GM12878 (cell line): ENCODE measurements at regions not wholly inside any gene's neighbourhood (a gene's known extent, or its start where the extent isn't known, plus 50 kb on each side); places are given as distances from the start of the nearest gene placed in this dataset.

ENCODE experiments used
- ATAC-seq: fragments of 200-7000 bp; cut with Tn5 transposase; 3 replicates; pipeline ENCODE4 v1.9.1; 2020; ENCODE audit warnings: mild to moderate bottlenecking, moderate library complexity
- BruUV-seq: library from RNA; stranded (reverse); fragments of 400-500 nt; replicated peaks from 2 replicates; lab custom pipeline; 2021; lab: Mats Ljungman, UMichigan
- CTCF ChIA-PET: fragments of 300-600 bp; sonication (Branson Sonifier 250); formaldehyde crosslinking; extraction: SDS; loops from one replicate; lab custom pipeline; 2021; ENCODE audit warnings: inconsistent platforms; lab: Yijun Ruan, JAX
- POLR2A ChIA-PET: fragments of 350-600 bp; formaldehyde crosslinking; extraction: SDS; loops from one replicate; lab custom pipeline; 2021; ENCODE audit warnings: inconsistent platforms; lab: Charles Lee
- RAD21 ChIA-PET: fragments of 300-600 bp; sonication (Branson Sonifier 250); formaldehyde crosslinking; loops from one replicate; lab custom pipeline; 2023; ENCODE audit warnings: antibody characterized with exemption; ENCODE audit not compliant: unreplicated experiment; lab: Charles Lee
- SMC1A ChIA-PET: fragments of 300-600 bp; sonication (Branson Sonifier 250); formaldehyde crosslinking; loops from one replicate; lab custom pipeline; 2023; ENCODE audit not compliant: unreplicated experiment, uncharacterized antibody; lab: Charles Lee
- DNase-seq: peaks from one replicate; pipeline ENCODE4 v3.0.0-alpha.2; 2011; ENCODE audit warnings: low read depth, low spot score
- FAIRE-seq: peaks from 3 replicates; lab custom pipeline; 2011; peaks lifted over from hg19 to GRCh38; lab: Jason Lieb, UNC
- H2AFZ ChIP-seq: 2 replicates; pipeline ENCODE4 v1.6.0; 2011; ENCODE audit warnings: low read depth, low read length, control low read depth; ENCODE audit not compliant: control insufficient read depth
- H3K27ac ChIP-seq: 2 replicates; pipeline ENCODE4 v1.5.1; 2011; ENCODE audit warnings: control low read depth; ENCODE audit not compliant: control insufficient read depth, insufficient read depth
- H3K27me3 ChIP-seq, 2 experiments: replicated peaks in 1 of 2; 2 replicates each; pipeline versions ENCODE4 v1.6.0 to v1.6.1; 2011; ENCODE audit warnings: low read length in 1 of 2; ENCODE audit not compliant: control insufficient read depth in 2 of 2, insufficient read depth in 2 of 2
- H3K36me3 ChIP-seq, 2 experiments: 2 replicates each; pipeline ENCODE4 v1.5.1; 2011; ENCODE audit warnings: low read length in 1 of 2; ENCODE audit not compliant: control insufficient read depth in 2 of 2, insufficient read depth in 2 of 2
- H3K4me1 ChIP-seq: 2 replicates; pipeline ENCODE4 v1.6.1; 2011; ENCODE audit warnings: mild to moderate bottlenecking, low read length, moderate library complexity, mixed read lengths; ENCODE audit not compliant: control insufficient read depth, insufficient read depth
- H3K4me2 ChIP-seq: 2 replicates; pipeline ENCODE4 v1.6.0; 2011; ENCODE audit warnings: control low read depth; ENCODE audit not compliant: control insufficient read depth, insufficient read depth
- H3K4me3 ChIP-seq: fragments of 200-600 bp; sonication (generic); 2 replicates; pipeline ENCODE4 v1.5.1; 2016
- H3K79me2 ChIP-seq: 2 replicates; pipeline ENCODE4 v1.6.0; 2011; ENCODE audit warnings: low read length; ENCODE audit not compliant: control insufficient read depth, insufficient read depth
- H3K9ac ChIP-seq: 2 replicates; pipeline ENCODE4 v1.8.0; 2011; ENCODE audit warnings: low read length, control low read depth, mixed read lengths; ENCODE audit not compliant: control insufficient read depth, insufficient read depth
- H3K9me3 ChIP-seq: replicated peaks from 3 replicates; pipeline ENCODE4 v1.5.1; 2011; ENCODE audit warnings: mild to moderate bottlenecking, low read length; ENCODE audit not compliant: control insufficient read depth, insufficient read depth
- H4K20me1 ChIP-seq: 2 replicates; pipeline ENCODE4 v1.6.0; 2011; ENCODE audit not compliant: control insufficient read depth, insufficient read depth
- MTA2 ChIP-seq: fragments of 450-650 bp; IDR thresholded peaks from 2 replicates; pipeline ENCODE4 v1.6.1; 2016; ENCODE audit warnings: low read depth, mild to moderate bottlenecking, moderate library complexity
- MXI1 ChIP-seq: fragments of 150-350 bp; IDR thresholded peaks from 2 replicates; pipeline ENCODE4 v1.6.1; 2011; ENCODE audit warnings: low read depth, mild to moderate bottlenecking, inconsistent platforms, low read length, improper control_type of control experiment
- MYB ChIP-seq: fragments of 150-350 bp; IDR thresholded peaks from 2 replicates; pipeline ENCODE4 v1.6.1; 2014; ENCODE audit warnings: mild to moderate bottlenecking, low read depth, low read length, borderline replicate concordance
- NFYB ChIP-seq: IDR thresholded peaks from 2 replicates; pipeline ENCODE4 v1.6.1; 2011; ENCODE audit warnings: low read depth, mild to moderate bottlenecking, low read length, improper control_type of control experiment, moderate library complexity; ENCODE audit not compliant: insufficient read depth
- RUNX3 ChIP-seq: IDR thresholded peaks from 2 replicates; pipeline ENCODE4 v1.6.1; 2012; ENCODE audit warnings: low read length, inconsistent platforms
- SMARCA5 ChIP-seq: fragments of 450-650 bp; IDR thresholded peaks from 2 replicates; pipeline ENCODE4 v1.6.1; 2017; ENCODE audit warnings: mild to moderate bottlenecking
- SP1 ChIP-seq: IDR thresholded peaks from one replicate; pipeline ENCODE4 v1.6.1; 2011; ENCODE audit warnings: low read depth, low read length
- ZNF217 ChIP-seq: fragments of 450-650 bp; IDR thresholded peaks from 2 replicates; pipeline ENCODE4 v1.6.1; 2017; ENCODE audit warnings: antibody characterized with exemption, mild to moderate bottlenecking
- WGBS: methylation state at CpG from one replicate; pipeline ENCODE4 v1.1.6; 2016; ENCODE audit warnings: low lambda C conversion rate; ENCODE audit not compliant: insufficient replicate concordance, insufficient coverage; ENCODE audit errors: missing lambda C conversion rate; 5-methylcytosine and 5-hydroxymethylcytosine counted together
- in situ Hi-C: fragments of 300-500 bp; cut with MboI; formaldehyde crosslinking; loops from 9 replicates; pipeline ENCODE4 v1.14.3; 2018; ENCODE audit warnings: mixed read lengths
- intact Hi-C: fragments of 100-400 bp; cut with micrococcal nuclease; formaldehyde crosslinking; loops from one replicate; pipeline ENCODE4 v1.14.2; 2022; ENCODE audit not compliant: unreplicated experiment
- TF ChIP-seq, protein P1 (sequence below), 3 experiments: IDR thresholded peaks in 2 of 3; conservative IDR thresholded peaks in 1 of 3; 2 replicates each; pipeline ENCODE4 v1.5.1; 2011; ENCODE audit warnings: low read depth in 3 of 3, low read length in 3 of 3, mild to moderate bottlenecking in 3 of 3, control low read depth in 2 of 3, moderate library complexity in 2 of 3, inconsistent platforms in 1 of 3, mixed read lengths in 1 of 3; ENCODE audit not compliant: control insufficient read depth in 2 of 3, insufficient read depth in 1 of 3; ENCODE audit errors: extremely low read depth in 1 of 3
- TF ChIP-seq, protein P2 (sequence below): IDR thresholded peaks from 2 replicates; pipeline ENCODE4 v1.6.1; 2012; ENCODE audit warnings: low read length, inconsistent platforms
- TF ChIP-seq, protein P3 (sequence below): fragments of 450-650 bp; IDR thresholded peaks from 2 replicates; pipeline ENCODE4 v1.6.1; 2017; ENCODE audit warnings: mild to moderate bottlenecking, low read depth, inconsistent platforms; ENCODE audit not compliant: poor library complexity, severe bottlenecking
- TF ChIP-seq, protein P4 (sequence below): IDR thresholded peaks from 2 replicates; pipeline ENCODE4 v1.6.1; 2012; ENCODE audit warnings: improper control_type of control experiment, low read depth, low read length; ENCODE audit not compliant: insufficient replicate concordance

DNA sequence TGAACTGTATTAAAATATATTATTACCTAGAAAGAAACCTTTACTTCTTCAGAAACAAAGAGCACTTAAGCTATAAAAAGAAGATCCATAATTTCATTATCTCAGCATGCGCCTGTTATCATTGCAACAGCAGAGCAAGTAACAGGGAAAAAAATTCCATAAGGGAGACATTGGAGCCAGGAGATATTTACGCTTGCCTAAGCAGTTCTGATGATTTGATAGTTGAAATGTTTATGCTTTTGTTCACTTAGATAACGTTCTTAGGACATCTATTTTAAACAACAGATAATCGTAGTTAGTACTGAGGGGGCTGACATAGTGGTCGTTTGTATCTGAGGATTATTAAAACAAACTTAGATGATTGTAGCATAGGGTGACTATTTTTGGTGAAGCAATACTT, 252.5 kb downstream of the NNT start:
- H3K4me1 ChIP-seq: no peaks in the 10 kb centered on the region
- no peak for ATAC-seq
- WGBS: 20% methylated on average over 5 of the region's 5 CpGs
- H3K4me3 ChIP-seq: no peak overlapping the region
- H3K4me2 ChIP-seq: no peak overlapping the region
- H3K27ac ChIP-seq: no peak overlapping the region
- ChIA-PET SMC1A (interaction anchor here (0.6 to 0.9 kb wide), 2 partner anchors 15 to 927 kb away, joined by 3 read pairs; no protein-coding TSS in a partner anchor), POLR2A (no interaction called here), CTCF (no interaction called here), RAD21 (no interaction called here)
- BruUV-seq: no TSS peak
- DNase-seq: no peak
- in situ Hi-C loops: no loop called here
- H3K27me3 ChIP-seq: no peaks in the 10 kb centered on the region
- H3K36me3 ChIP-seq: no peaks in the 10 kb centered on the region
- FAIRE-seq: no peak
- no peaks in the 10 kb centered on the region for H3K9me3 ChIP-seq
- no peak overlapping the region for H3K9ac ChIP-seq
- intact Hi-C loops: no loop called here
- H3K79me2 ChIP-seq: no peaks in the 10 kb centered on the region
- H4K20me1 ChIP-seq: no peaks in the 10 kb centered on the region
- no peak overlapping the region for H2AFZ ChIP-seq
- no peak for TF ChIP-seq NFYB
- no peak for TF ChIP-seq MTA2
- no peak for TF ChIP-seq ZNF217
- TF ChIP-seq, protein P1, sequence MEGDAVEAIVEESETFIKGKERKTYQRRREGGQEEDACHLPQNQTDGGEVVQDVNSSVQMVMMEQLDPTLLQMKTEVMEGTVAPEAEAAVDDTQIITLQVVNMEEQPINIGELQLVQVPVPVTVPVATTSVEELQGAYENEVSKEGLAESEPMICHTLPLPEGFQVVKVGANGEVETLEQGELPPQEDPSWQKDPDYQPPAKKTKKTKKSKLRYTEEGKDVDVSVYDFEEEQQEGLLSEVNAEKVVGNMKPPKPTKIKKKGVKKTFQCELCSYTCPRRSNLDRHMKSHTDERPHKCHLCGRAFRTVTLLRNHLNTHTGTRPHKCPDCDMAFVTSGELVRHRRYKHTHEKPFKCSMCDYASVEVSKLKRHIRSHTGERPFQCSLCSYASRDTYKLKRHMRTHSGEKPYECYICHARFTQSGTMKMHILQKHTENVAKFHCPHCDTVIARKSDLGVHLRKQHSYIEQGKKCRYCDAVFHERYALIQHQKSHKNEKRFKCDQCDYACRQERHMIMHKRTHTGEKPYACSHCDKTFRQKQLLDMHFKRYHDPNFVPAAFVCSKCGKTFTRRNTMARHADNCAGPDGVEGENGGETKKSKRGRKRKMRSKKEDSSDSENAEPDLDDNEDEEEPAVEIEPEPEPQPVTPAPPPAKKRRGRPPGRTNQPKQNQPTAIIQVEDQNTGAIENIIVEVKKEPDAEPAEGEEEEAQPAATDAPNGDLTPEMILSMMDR (IDR thresholded peaks at IDR 0.05 in 2 of 3, conservative IDR thresholded peaks at IDR 0.05 in 1 of 3; ENCODE audit: control insufficient read depth in 2 of 3, extremely low read depth in 1 of 3, insufficient read depth in 1 of 3, low read depth in 3 of 3, low read length in 3 of 3): no peak
- TF ChIP-seq, protein P2, sequence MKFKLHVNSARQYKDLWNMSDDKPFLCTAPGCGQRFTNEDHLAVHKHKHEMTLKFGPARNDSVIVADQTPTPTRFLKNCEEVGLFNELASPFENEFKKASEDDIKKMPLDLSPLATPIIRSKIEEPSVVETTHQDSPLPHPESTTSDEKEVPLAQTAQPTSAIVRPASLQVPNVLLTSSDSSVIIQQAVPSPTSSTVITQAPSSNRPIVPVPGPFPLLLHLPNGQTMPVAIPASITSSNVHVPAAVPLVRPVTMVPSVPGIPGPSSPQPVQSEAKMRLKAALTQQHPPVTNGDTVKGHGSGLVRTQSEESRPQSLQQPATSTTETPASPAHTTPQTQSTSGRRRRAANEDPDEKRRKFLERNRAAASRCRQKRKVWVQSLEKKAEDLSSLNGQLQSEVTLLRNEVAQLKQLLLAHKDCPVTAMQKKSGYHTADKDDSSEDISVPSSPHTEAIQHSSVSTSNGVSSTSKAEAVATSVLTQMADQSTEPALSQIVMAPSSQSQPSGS: no peak
- TF ChIP-seq, protein P3, sequence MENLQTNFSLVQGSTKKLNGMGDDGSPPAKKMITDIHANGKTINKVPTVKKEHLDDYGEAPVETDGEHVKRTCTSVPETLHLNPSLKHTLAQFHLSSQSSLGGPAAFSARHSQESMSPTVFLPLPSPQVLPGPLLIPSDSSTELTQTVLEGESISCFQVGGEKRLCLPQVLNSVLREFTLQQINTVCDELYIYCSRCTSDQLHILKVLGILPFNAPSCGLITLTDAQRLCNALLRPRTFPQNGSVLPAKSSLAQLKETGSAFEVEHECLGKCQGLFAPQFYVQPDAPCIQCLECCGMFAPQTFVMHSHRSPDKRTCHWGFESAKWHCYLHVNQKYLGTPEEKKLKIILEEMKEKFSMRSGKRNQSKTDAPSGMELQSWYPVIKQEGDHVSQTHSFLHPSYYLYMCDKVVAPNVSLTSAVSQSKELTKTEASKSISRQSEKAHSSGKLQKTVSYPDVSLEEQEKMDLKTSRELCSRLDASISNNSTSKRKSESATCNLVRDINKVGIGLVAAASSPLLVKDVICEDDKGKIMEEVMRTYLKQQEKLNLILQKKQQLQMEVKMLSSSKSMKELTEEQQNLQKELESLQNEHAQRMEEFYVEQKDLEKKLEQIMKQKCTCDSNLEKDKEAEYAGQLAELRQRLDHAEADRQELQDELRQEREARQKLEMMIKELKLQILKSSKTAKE: no peak
- TF ChIP-seq MYB: no peak
- TF ChIP-seq SP1: no peak
- TF ChIP-seq, protein P4, sequence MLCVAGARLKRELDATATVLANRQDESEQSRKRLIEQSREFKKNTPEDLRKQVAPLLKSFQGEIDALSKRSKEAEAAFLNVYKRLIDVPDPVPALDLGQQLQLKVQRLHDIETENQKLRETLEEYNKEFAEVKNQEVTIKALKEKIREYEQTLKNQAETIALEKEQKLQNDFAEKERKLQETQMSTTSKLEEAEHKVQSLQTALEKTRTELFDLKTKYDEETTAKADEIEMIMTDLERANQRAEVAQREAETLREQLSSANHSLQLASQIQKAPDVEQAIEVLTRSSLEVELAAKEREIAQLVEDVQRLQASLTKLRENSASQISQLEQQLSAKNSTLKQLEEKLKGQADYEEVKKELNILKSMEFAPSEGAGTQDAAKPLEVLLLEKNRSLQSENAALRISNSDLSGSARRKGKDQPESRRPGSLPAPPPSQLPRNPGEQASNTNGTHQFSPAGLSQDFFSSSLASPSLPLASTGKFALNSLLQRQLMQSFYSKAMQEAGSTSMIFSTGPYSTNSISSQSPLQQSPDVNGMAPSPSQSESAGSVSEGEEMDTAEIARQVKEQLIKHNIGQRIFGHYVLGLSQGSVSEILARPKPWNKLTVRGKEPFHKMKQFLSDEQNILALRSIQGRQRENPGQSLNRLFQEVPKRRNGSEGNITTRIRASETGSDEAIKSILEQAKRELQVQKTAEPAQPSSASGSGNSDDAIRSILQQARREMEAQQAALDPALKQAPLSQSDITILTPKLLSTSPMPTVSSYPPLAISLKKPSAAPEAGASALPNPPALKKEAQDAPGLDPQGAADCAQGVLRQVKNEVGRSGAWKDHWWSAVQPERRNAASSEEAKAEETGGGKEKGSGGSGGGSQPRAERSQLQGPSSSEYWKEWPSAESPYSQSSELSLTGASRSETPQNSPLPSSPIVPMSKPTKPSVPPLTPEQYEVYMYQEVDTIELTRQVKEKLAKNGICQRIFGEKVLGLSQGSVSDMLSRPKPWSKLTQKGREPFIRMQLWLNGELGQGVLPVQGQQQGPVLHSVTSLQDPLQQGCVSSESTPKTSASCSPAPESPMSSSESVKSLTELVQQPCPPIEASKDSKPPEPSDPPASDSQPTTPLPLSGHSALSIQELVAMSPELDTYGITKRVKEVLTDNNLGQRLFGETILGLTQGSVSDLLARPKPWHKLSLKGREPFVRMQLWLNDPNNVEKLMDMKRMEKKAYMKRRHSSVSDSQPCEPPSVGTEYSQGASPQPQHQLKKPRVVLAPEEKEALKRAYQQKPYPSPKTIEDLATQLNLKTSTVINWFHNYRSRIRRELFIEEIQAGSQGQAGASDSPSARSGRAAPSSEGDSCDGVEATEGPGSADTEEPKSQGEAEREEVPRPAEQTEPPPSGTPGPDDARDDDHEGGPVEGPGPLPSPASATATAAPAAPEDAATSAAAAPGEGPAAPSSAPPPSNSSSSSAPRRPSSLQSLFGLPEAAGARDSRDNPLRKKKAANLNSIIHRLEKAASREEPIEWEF: no peak
- no peak for TF ChIP-seq MXI1
- TF ChIP-seq SMARCA5: no peak
- TF ChIP-seq RUNX3: no peak
